ENCODE measurements at regions not wholly inside any gene's neighbourhood (a gene's known extent, or its start where the extent isn't known, plus 50 kb on each side); places are given as distances from the start of the nearest gene placed in this dataset.
"Not testable (repeated sequence)": the region's sequence is repeated elsewhere in the genome, so short reads cannot be mapped to it uniquely, and the experiment has no call there.

GRCh38 chr7:67917437-67917755 is 920.8 kb downstream of the TYW1 start:
- ChIA-PET POLR2A (no interaction called here), CTCF (no interaction called here)
- no peak for DNase-seq (ENCODE audit: extremely low spot score)
- TF ChIP-seq CTCF (IDR thresholded peaks at IDR 0.05; ENCODE audit: control extremely low read depth, extremely low read depth, low read depth, missing control alignments): no peak

GRCh38 chr7:67918158-67918557 is 921.5 kb downstream of the TYW1 start:
- no peak for DNase-seq (ENCODE audit: extremely low spot score)
- ChIA-PET POLR2A (interaction anchor here (0.6 kb wide), 1 partner anchor 165 kb away, joined by 4 read pairs; no protein-coding TSS in a partner anchor), CTCF (no interaction called here)
- no peak for TF ChIP-seq CTCF (IDR thresholded peaks at IDR 0.05; ENCODE audit: control extremely low read depth, extremely low read depth, low read depth, missing control alignments)

GRCh38 chr7:67923286-67923685 is 926.7 kb downstream of the TYW1 start:
- no peak for TF ChIP-seq CTCF (IDR thresholded peaks at IDR 0.05; ENCODE audit: control extremely low read depth, extremely low read depth, low read depth, missing control alignments)
- DNase-seq (ENCODE audit: extremely low spot score): no peak
- POLR2A ChIA-PET: no interaction called here
- CTCF ChIA-PET: no interaction called here

GRCh38 chr7:67928141-67928540 is 931.5 kb downstream of the TYW1 start:
- DNase-seq (ENCODE audit: extremely low spot score): no peak
- POLR2A ChIA-PET: no interaction called here
- CTCF ChIA-PET: no interaction called here
- no peak for TF ChIP-seq CTCF (IDR thresholded peaks at IDR 0.05; ENCODE audit: control extremely low read depth, extremely low read depth, low read depth, missing control alignments)

GRCh38 chr7:67936447-67936846 is 939.8 kb downstream of the TYW1 start:
- CTCF ChIA-PET: not testable (repeated sequence)

GRCh38 chr7:67940400-67940799 is 943.8 kb downstream of the TYW1 start:
- TF ChIP-seq CTCF (IDR thresholded peaks at IDR 0.05; ENCODE audit: control extremely low read depth, extremely low read depth, low read depth, missing control alignments): no peak
- POLR2A ChIA-PET: no interaction called here
- CTCF ChIA-PET: no interaction called here

More at GRCh38 chr7:67936447-67936846, 939.8 kb downstream of the TYW1 start:
- POLR2A ChIA-PET; DNase-seq (ENCODE audit: extremely low spot score): not testable (repeated sequence)

GRCh38 chr7:67947191-67947590 is 950.6 kb downstream of the TYW1 start:
- DNase-seq (ENCODE audit: extremely low spot score): no peak
- ChIA-PET CTCF (no interaction called here), POLR2A (no interaction called here)
- TF ChIP-seq CTCF (IDR thresholded peaks at IDR 0.05; ENCODE audit: control extremely low read depth, extremely low read depth, low read depth, missing control alignments): no peak

More at GRCh38 chr7:67940400-67940799, 943.8 kb downstream of the TYW1 start:
- DNase-seq (ENCODE audit: extremely low spot score): no peak
